Endodermal cell (in vitro differentiated cells): ENCODE measurements at regions not wholly inside any gene's neighbourhood (a gene's known extent, or its start where the extent isn't known, plus 50 kb on each side); places are given as distances from the start of the nearest gene placed in this dataset.

ENCODE experiments used
- DNase-seq: peaks from one replicate; pipeline ENCODE4 v3.0.0-alpha.2; 2017
- H3K27ac ChIP-seq: 2 replicates; pipeline ENCODE4 v1.5.1; 2013; ENCODE audit warnings: mild to moderate bottlenecking, low read depth, low read length, moderate library complexity
- H3K27me3 ChIP-seq: 2 replicates; pipeline ENCODE4 v1.6.1; 2013; ENCODE audit warnings: mild to moderate bottlenecking, low read length, moderate library complexity; ENCODE audit not compliant: insufficient read depth, control insufficient read depth, poor library complexity, severe bottlenecking
- H3K36me3 ChIP-seq: 2 replicates; pipeline ENCODE4 v1.7.0; 2013; ENCODE audit warnings: mild to moderate bottlenecking, low read length, moderate library complexity; ENCODE audit not compliant: control insufficient read depth, insufficient read depth
- H3K4me1 ChIP-seq: one replicate; pipeline ENCODE4 v1.7.0; 2013; ENCODE audit warnings: low read length; ENCODE audit not compliant: control insufficient read depth, insufficient read depth
- H3K4me3 ChIP-seq: 2 replicates; pipeline ENCODE4 v1.5.1; 2013; ENCODE audit warnings: mild to moderate bottlenecking, low read length, moderate library complexity
- H3K9ac ChIP-seq: 2 replicates; pipeline ENCODE4 v1.6.1; 2013; ENCODE audit warnings: mild to moderate bottlenecking, low read length, moderate library complexity; ENCODE audit not compliant: poor library complexity, severe bottlenecking; ENCODE audit errors: extremely low read depth
- H3K9me3 ChIP-seq: 2 replicates; pipeline ENCODE4 v1.6.1; 2013; ENCODE audit warnings: mild to moderate bottlenecking, low read length, moderate library complexity; ENCODE audit not compliant: control insufficient read depth
- H3K27ac Mint-ChIP-seq: 2 replicates; pipeline ENCODE4 v1.8.0; 2020; ENCODE audit warnings: mixed read lengths
- H3K27me3 Mint-ChIP-seq: 2 replicates; pipeline ENCODE4 v1.8.0; 2021; ENCODE audit warnings: mild to moderate bottlenecking, mixed read lengths; ENCODE audit not compliant: insufficient read depth
- H3K36me3 Mint-ChIP-seq: 2 replicates; pipeline ENCODE4 v1.8.0; 2020; ENCODE audit warnings: low read depth, mixed read lengths
- H3K4me1 Mint-ChIP-seq: 2 replicates; pipeline ENCODE4 v1.8.0; 2020; ENCODE audit warnings: mixed read lengths
- H3K4me3 Mint-ChIP-seq: 2 replicates; pipeline ENCODE4 v1.8.0; 2020; ENCODE audit warnings: mild to moderate bottlenecking, moderate library complexity, mixed read lengths
- H3K9me3 Mint-ChIP-seq: 2 replicates; pipeline ENCODE4 v1.8.0; 2020; ENCODE audit warnings: mild to moderate bottlenecking, mixed read lengths
- WGBS, 2 experiments: methylation state at CpG; one replicate each; pipeline versions ENCODE4 v1.1.5 to v1.1.7; 2013; ENCODE audit warnings: missing lambda C conversion rate in 2 of 2, mixed read lengths in 1 of 2; ENCODE audit not compliant: insufficient coverage in 1 of 2, insufficient read length in 1 of 2; 5-methylcytosine and 5-hydroxymethylcytosine counted together
- TF ChIP-seq, protein P1 (sequence below): fragments of 200-600 bp; sonication (generic); conservative IDR thresholded peaks from 2 replicates; pipeline ENCODE4 v1.5.0; 2021; ENCODE audit warnings: antibody characterized with exemption, mild to moderate bottlenecking

- TF ChIP-seq, protein P1, sequence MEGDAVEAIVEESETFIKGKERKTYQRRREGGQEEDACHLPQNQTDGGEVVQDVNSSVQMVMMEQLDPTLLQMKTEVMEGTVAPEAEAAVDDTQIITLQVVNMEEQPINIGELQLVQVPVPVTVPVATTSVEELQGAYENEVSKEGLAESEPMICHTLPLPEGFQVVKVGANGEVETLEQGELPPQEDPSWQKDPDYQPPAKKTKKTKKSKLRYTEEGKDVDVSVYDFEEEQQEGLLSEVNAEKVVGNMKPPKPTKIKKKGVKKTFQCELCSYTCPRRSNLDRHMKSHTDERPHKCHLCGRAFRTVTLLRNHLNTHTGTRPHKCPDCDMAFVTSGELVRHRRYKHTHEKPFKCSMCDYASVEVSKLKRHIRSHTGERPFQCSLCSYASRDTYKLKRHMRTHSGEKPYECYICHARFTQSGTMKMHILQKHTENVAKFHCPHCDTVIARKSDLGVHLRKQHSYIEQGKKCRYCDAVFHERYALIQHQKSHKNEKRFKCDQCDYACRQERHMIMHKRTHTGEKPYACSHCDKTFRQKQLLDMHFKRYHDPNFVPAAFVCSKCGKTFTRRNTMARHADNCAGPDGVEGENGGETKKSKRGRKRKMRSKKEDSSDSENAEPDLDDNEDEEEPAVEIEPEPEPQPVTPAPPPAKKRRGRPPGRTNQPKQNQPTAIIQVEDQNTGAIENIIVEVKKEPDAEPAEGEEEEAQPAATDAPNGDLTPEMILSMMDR = no peak
- H3K9me3 Mint-ChIP-seq = peaks cover 8% of the 10 kb centered on the region
- WGBS, 2 experiments = 95 to 96% methylated on average over 3 to 4 of the region's 4 CpGs
These were observed 166.2 kb upstream of the TAC1 start for GRCh38 chr7:97565665-97566064.

GRCh38 chr7:97573065-97573464 is 158.8 kb upstream of the TAC1 start:
- WGBS, 2 experiments = 80 to 95% methylated on average over 1 to 2 of the region's 2 CpGs

More at GRCh38 chr7:97565665-97566064, 166.2 kb upstream of the TAC1 start:
- DNase-seq = no peak
- Histone ChIP-seq H3K9ac (no peak overlapping the region), H3K36me3 (no peaks in the 10 kb centered on the region), H3K4me3 (no peak overlapping the region), H3K27ac (no peak overlapping the region), H3K9me3 (no peaks in the 10 kb centered on the region), H3K4me1 (no peaks in the 10 kb centered on the region), H3K27me3 (no peaks in the 10 kb centered on the region)
- no peak overlapping the region for H3K4me3 Mint-ChIP-seq
- no peaks in the 10 kb centered on the region for H3K27me3 Mint-ChIP-seq
- H3K27ac Mint-ChIP-seq = no peak overlapping the region
- H3K36me3 Mint-ChIP-seq = no peaks in the 10 kb centered on the region
- no peaks in the 10 kb centered on the region for H3K4me1 Mint-ChIP-seq

DNA sequence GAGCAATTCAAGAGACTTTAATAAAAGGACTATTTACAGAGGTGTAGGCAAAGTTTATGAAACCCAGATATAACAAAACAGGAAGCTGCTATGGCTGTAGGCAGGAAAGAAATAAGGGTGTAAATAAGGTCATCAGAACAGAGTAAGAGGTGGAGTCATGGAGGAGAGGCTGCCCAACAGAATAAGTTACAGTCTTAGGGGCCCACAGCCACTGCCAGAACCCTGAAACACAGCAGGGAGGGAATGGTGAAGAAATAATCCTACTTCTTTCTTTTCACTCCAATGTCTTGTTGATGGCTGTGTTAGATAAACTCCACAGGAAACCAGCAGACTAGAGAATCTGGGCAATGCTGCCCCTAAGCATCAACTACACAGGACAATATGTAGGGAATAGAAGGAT is 155.8 kb upstream of the TAC1 start:
- Histone ChIP-seq H3K4me1 (peaks cover 9% of the 10 kb centered on the region), H3K9me3 (no peaks in the 10 kb centered on the region), H3K27ac (no peak overlapping the region), H3K27me3 (no peaks in the 10 kb centered on the region), H3K9ac (no peak overlapping the region), H3K4me3 (no peak overlapping the region), H3K36me3 (no peaks in the 10 kb centered on the region)
- no peak overlapping the region for H3K27ac Mint-ChIP-seq
- H3K36me3 Mint-ChIP-seq = no peaks in the 10 kb centered on the region
- no peak overlapping the region for H3K4me3 Mint-ChIP-seq
- H3K27me3 Mint-ChIP-seq = peaks cover 5% of the 10 kb centered on the region
- TF ChIP-seq, protein P1 = no peak
- H3K4me1 Mint-ChIP-seq = peaks cover 7% of the 10 kb centered on the region
- no peaks in the 10 kb centered on the region for H3K9me3 Mint-ChIP-seq
- peak; percentile 67 for DNase-seq

More at GRCh38 chr7:97573065-97573464, 158.8 kb upstream of the TAC1 start:
- H3K27me3 ChIP-seq = no peaks in the 10 kb centered on the region
- Mint-ChIP-seq H3K4me1 (peaks cover 7% of the 10 kb centered on the region), H3K36me3 (no peaks in the 10 kb centered on the region), H3K9me3 (no peaks in the 10 kb centered on the region), H3K27me3 (peaks cover 2% of the 10 kb centered on the region), H3K4me3 (no peak overlapping the region), H3K27ac (no peak overlapping the region)
- H3K9me3 ChIP-seq = no peaks in the 10 kb centered on the region
- H3K27ac ChIP-seq = no peak overlapping the region
- no peak overlapping the region for H3K9ac ChIP-seq
- no peak for DNase-seq
- no peaks in the 10 kb centered on the region for H3K36me3 ChIP-seq
- H3K4me1 ChIP-seq = peaks cover 5% of the 10 kb centered on the region
- H3K4me3 ChIP-seq = no peak overlapping the region
- TF ChIP-seq, protein P1 = no peak
